ENCODE measurements at regions not wholly inside any gene's neighbourhood (a gene's known extent, or its start where the extent isn't known, plus 50 kb on each side); places are given as distances from the start of the nearest gene placed in this dataset.
"Not testable (repeated sequence)": the region's sequence is repeated elsewhere in the genome, so short reads cannot be mapped to it uniquely, and the experiment has no call there.

- Histone ChIP-seq H3K9me2 (replicated peaks; ENCODE audit: control insufficient read depth, low read length) (no peaks in the 10 kb centered on the region), H3K27me3 (ENCODE audit: control insufficient read depth, low read length) (no peaks in the 10 kb centered on the region), H3K36me3 (ENCODE audit: control insufficient read depth, low read length) (no peaks in the 10 kb centered on the region), H3K4me1 (ENCODE audit: control insufficient read depth, low read length) (peaks cover 3% of the 10 kb centered on the region; the same call in 1 of the 2 replicates), H3K4me2 (ENCODE audit: low read length) (no peak overlapping the region), H3K9me3 (ENCODE audit: control insufficient read depth, insufficient read depth, low read length) (no peaks in the 10 kb centered on the region), H3K79me2 (ENCODE audit: control insufficient read depth, low read length) (no peaks in the 10 kb centered on the region), H3K27ac (ENCODE audit: low read depth, low read length) (no peak overlapping the region), H3K4me3 (ENCODE audit: low read length) (no peak overlapping the region), H3F3A (ENCODE audit: control insufficient read depth, insufficient read depth) (no peaks in the 10 kb centered on the region), H4K20me1 (ENCODE audit: control insufficient read depth, insufficient read depth, low read depth, low read length) (no peaks in the 10 kb centered on the region)
- TF ChIP-seq EZH2phosphoT487 (IDR thresholded peaks at IDR 0.05; ENCODE audit: borderline replicate concordance, low read length) (no peak), CTCF (IDR thresholded peaks at IDR 0.05; ENCODE audit: low read depth, low read length, poor library complexity, severe bottlenecking) (no peak)
These were observed 152.4 kb upstream of the DPH6 start for GRCh38 chr15:35698331-35698730.

DNA sequence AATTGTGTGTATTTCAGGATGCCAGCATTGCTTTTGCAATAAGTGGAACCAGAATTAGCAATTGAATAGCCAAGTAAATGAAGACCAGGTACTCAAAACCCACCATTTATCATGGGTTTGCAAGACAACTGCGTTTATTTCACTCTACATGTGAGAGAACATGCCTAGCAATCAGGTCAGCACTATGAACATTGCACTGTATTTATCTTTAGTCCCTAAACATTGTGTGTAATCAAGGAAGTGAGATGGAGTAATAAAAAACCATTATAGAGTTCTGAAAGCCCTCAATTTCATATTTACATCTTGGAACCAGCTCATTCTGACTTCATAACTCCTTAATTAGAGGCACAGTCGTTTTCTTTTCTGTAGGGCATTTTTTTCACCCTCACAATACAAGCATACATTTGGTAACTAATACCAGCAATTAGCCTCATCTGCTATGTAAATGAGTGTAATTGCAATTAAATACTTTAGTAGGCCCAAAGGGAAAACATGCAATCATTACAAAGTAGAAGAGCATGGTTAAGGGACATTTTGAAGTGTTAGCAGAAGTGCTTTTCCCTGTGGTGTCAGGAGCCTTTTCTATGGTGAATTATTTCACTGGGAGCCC lies 153.1 kb upstream of the DPH6 start:
- H4K20me1 ChIP-seq (ENCODE audit: control insufficient read depth, insufficient read depth, low read depth, low read length): no peaks in the 10 kb centered on the region
- no peaks in the 10 kb centered on the region for H3K27me3 ChIP-seq (ENCODE audit: control insufficient read depth, low read length)
- TF ChIP-seq CTCF (IDR thresholded peaks at IDR 0.05; ENCODE audit: low read depth, low read length, poor library complexity, severe bottlenecking) (no peak), EZH2phosphoT487 (IDR thresholded peaks at IDR 0.05; ENCODE audit: borderline replicate concordance, low read length) (no peak)
- H3K79me2 ChIP-seq (ENCODE audit: control insufficient read depth, low read length): no peaks in the 10 kb centered on the region
- H3K4me1 ChIP-seq (ENCODE audit: control insufficient read depth, low read length): peaks cover 8% of the 10 kb centered on the region; the same call in 1 of the 2 replicates
- no peaks in the 10 kb centered on the region for H3K9me2 ChIP-seq (replicated peaks; ENCODE audit: control insufficient read depth, low read length)
- no peaks in the 10 kb centered on the region for H3K36me3 ChIP-seq (ENCODE audit: control insufficient read depth, low read length)
- H3K9me3 ChIP-seq (ENCODE audit: control insufficient read depth, insufficient read depth, low read length): no peaks in the 10 kb centered on the region
- H3F3A ChIP-seq (ENCODE audit: control insufficient read depth, insufficient read depth): no peaks in the 10 kb centered on the region
- no peak overlapping the region for H3K27ac ChIP-seq (ENCODE audit: low read depth, low read length)
- H3K4me2 ChIP-seq (ENCODE audit: low read length): no peak overlapping the region
- H3K4me3 ChIP-seq (ENCODE audit: low read length): no peak overlapping the region

GRCh38 chr15:35700091-35700593 lies 154.2 kb upstream of the DPH6 start:
- not testable (repeated sequence) for H3F3A ChIP-seq (ENCODE audit: control insufficient read depth, insufficient read depth); H3K9me2 ChIP-seq (replicated peaks; ENCODE audit: control insufficient read depth, low read length); H4K20me1 ChIP-seq (ENCODE audit: control insufficient read depth, insufficient read depth, low read depth, low read length); H3K27me3 ChIP-seq (ENCODE audit: control insufficient read depth, low read length); H3K4me1 ChIP-seq (ENCODE audit: control insufficient read depth, low read length); H3K9me3 ChIP-seq (ENCODE audit: control insufficient read depth, insufficient read depth, low read length); H3K4me2 ChIP-seq (ENCODE audit: low read length); H3K79me2 ChIP-seq (ENCODE audit: control insufficient read depth, low read length); H3K4me3 ChIP-seq (ENCODE audit: low read length); H3K36me3 ChIP-seq (ENCODE audit: control insufficient read depth, low read length); H3K27ac ChIP-seq (ENCODE audit: low read depth, low read length)

DNA sequence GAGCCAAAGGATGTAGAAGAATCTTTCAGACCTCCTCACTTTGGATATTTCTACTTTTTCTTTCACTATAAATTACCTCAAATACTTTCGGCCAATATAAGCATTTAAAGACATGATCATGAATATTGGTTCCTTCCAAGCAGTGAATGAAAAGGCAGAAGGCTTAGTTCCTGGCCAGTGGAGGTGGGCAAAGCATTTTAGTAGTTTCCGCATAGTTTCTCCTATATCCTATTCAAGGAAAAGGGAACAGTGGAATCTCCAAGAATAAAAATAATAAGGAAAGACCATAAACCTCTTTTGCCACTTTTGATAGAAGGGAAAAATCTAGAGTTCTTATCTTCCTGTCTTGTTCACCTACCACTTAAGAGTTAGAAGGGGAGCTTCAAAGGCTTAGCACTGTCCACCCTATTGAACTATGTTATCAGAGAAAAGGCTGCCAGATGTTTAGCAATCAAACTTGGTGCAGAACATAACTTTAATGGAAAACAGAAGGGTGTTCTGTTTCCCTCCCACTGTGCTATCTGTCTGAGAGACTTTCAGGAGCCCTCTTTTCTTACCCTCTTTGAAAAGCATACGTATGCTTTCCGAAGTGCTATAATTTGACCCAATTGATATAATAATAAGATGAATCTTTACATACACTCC lies 155.6 kb upstream of the DPH6 start:
- no peaks in the 10 kb centered on the region for H4K20me1 ChIP-seq (ENCODE audit: control insufficient read depth, insufficient read depth, low read depth, low read length)
- no peak overlapping the region for H3K4me2 ChIP-seq (ENCODE audit: low read length)
- H3K9me3 ChIP-seq (ENCODE audit: control insufficient read depth, insufficient read depth, low read length): no peaks in the 10 kb centered on the region
- H3K36me3 ChIP-seq (ENCODE audit: control insufficient read depth, low read length): no peaks in the 10 kb centered on the region
- no peak overlapping the region for H3K4me3 ChIP-seq (ENCODE audit: low read length)
- peaks cover 8% of the 10 kb centered on the region; the same call in 1 of the 2 replicates for H3K4me1 ChIP-seq (ENCODE audit: control insufficient read depth, low read length)
- no peaks in the 10 kb centered on the region for H3K27me3 ChIP-seq (ENCODE audit: control insufficient read depth, low read length)
- TF ChIP-seq EZH2phosphoT487 (IDR thresholded peaks at IDR 0.05; ENCODE audit: borderline replicate concordance, low read length) (no peak), CTCF (IDR thresholded peaks at IDR 0.05; ENCODE audit: low read depth, low read length, poor library complexity, severe bottlenecking) (no peak)
- H3K27ac ChIP-seq (ENCODE audit: low read depth, low read length): no peak overlapping the region
- H3K79me2 ChIP-seq (ENCODE audit: control insufficient read depth, low read length): no peaks in the 10 kb centered on the region
- H3K9me2 ChIP-seq (replicated peaks; ENCODE audit: control insufficient read depth, low read length): no peaks in the 10 kb centered on the region
- H3F3A ChIP-seq (ENCODE audit: control insufficient read depth, insufficient read depth): no peaks in the 10 kb centered on the region
